Loucy (cell line): ENCODE measurements at regions not wholly inside any gene's neighbourhood (a gene's known extent, or its start where the extent isn't known, plus 50 kb on each side); places are given as distances from the start of the nearest gene placed in this dataset.

ENCODE experiments used
- H2AFZ ChIP-seq: fragments of 200-600 bp; sonication (generic); 2 replicates; pipeline ENCODE4 v1.6.0; 2016; ENCODE audit warnings: antibody characterized with exemption, mild to moderate bottlenecking, low read length, moderate library complexity
- H3F3A ChIP-seq: fragments of 200-600 bp; 2 replicates; pipeline ENCODE4 v1.6.0; 2016; ENCODE audit warnings: antibody characterized with exemption, low read depth, mild to moderate bottlenecking
- H3K27me3 ChIP-seq: fragments of 200-600 bp; sonication (generic); 2 replicates; pipeline ENCODE4 v1.6.1; 2014; ENCODE audit warnings: low read length, mild to moderate bottlenecking; ENCODE audit not compliant: insufficient read depth, poor library complexity, severe bottlenecking
- H3K36me3 ChIP-seq: fragments of 200-600 bp; sonication (generic); 2 replicates; pipeline ENCODE4 v1.6.1; 2016; ENCODE audit warnings: low read length; ENCODE audit not compliant: insufficient read depth
- H3K4me1 ChIP-seq: fragments of 200-600 bp; sonication (generic); 2 replicates; pipeline ENCODE4 v1.5.1; 2014; ENCODE audit warnings: low read length, mild to moderate bottlenecking; ENCODE audit not compliant: insufficient read depth, poor library complexity, severe bottlenecking
- H3K4me2 ChIP-seq: fragments of 200-600 bp; sonication (generic); 2 replicates; pipeline ENCODE4 v1.6.0; 2014; ENCODE audit warnings: antibody characterized with exemption, low read length, low read depth, mild to moderate bottlenecking; ENCODE audit not compliant: poor library complexity, severe bottlenecking
- H3K4me3 ChIP-seq: fragments of 200-600 bp; sonication (generic); 2 replicates; pipeline ENCODE4 v1.5.1; 2014; ENCODE audit warnings: low read length, mild to moderate bottlenecking, mixed read lengths; ENCODE audit not compliant: poor library complexity, severe bottlenecking
- H3K79me2 ChIP-seq: fragments of 200-600 bp; sonication (generic); 2 replicates; pipeline ENCODE4 v1.6.1; 2014; ENCODE audit warnings: low read length; ENCODE audit not compliant: insufficient read depth
- H3K9ac ChIP-seq: fragments of 200-600 bp; sonication (generic); 2 replicates; pipeline ENCODE4 v1.6.0; 2014; ENCODE audit warnings: mild to moderate bottlenecking, low read depth, low read length, moderate library complexity; ENCODE audit not compliant: poor library complexity, severe bottlenecking
- H3K9me2 ChIP-seq: fragments of 200-600 bp; sonication (generic); replicated peaks from 2 replicates; pipeline ENCODE4 v1.6.1; 2016; ENCODE audit warnings: low read depth, low read length, mixed read lengths
- H3K9me3 ChIP-seq: fragments of 200-600 bp; sonication (generic); 2 replicates; pipeline ENCODE4 v1.6.1; 2014; ENCODE audit warnings: mild to moderate bottlenecking, antibody characterized with exemption, low read length, low read depth; ENCODE audit not compliant: insufficient read depth
- H4K20me1 ChIP-seq: fragments of 200-600 bp; sonication (generic); 2 replicates; pipeline ENCODE4 v1.6.0; 2014; ENCODE audit warnings: antibody characterized with exemption, low read length, mild to moderate bottlenecking; ENCODE audit not compliant: insufficient read depth, poor library complexity, severe bottlenecking
- CTCF ChIP-seq: fragments of 200-600 bp; sonication (generic); conservative IDR thresholded peaks from 2 replicates; pipeline ENCODE4 v1.5.1; 2014; ENCODE audit warnings: mild to moderate bottlenecking, antibody characterized with exemption, low read length
- EZH2phosphoT487 ChIP-seq: fragments of 200-600 bp; IDR thresholded peaks from 2 replicates; pipeline ENCODE4 v1.6.1; 2018; ENCODE audit warnings: antibody characterized with exemption, mild to moderate bottlenecking, moderate library complexity, borderline replicate concordance

GRCh38 chr12:72168851-72169250 lies 103.3 kb upstream of the TRHDE start:
- no peaks in the 10 kb centered on the region for H3K9me3 ChIP-seq
- H4K20me1 ChIP-seq: no peaks in the 10 kb centered on the region
- no peak overlapping the region for H3K4me2 ChIP-seq
- H3K79me2 ChIP-seq: no peaks in the 10 kb centered on the region
- H3K9me2 ChIP-seq: no peaks in the 10 kb centered on the region
- H3K4me3 ChIP-seq: no peak overlapping the region
- TF ChIP-seq CTCF: no peak
- no peak overlapping the region for H3K9ac ChIP-seq
- no peaks in the 10 kb centered on the region for H3K4me1 ChIP-seq
- no peaks in the 10 kb centered on the region for H3K27me3 ChIP-seq
- H2AFZ ChIP-seq: no peak overlapping the region
- no peaks in the 10 kb centered on the region for H3K36me3 ChIP-seq
- no peaks in the 10 kb centered on the region for H3F3A ChIP-seq

DNA sequence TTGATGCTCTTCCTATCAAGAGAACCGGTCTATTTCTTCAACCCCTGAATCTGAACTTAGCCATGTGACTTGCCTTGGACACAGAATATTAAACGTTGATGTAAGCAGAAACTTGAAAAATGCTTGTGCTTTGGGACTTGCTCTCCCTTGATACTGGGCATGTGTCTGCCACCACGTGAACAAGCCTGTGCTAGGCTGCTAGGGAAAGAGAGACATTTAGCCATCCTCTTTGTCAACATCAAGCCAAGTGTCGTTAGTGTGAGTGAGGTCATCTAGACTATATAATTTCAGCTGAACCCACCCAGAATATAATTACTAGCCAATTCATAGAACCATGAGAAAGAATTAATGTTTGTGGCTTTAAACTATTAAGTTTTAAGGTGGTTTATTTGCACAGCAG lies 98.2 kb upstream of the TRHDE start:
- no peak overlapping the region for H2AFZ ChIP-seq
- no peaks in the 10 kb centered on the region for H3F3A ChIP-seq
- no peaks in the 10 kb centered on the region for H3K9me2 ChIP-seq
- H3K4me1 ChIP-seq: no peaks in the 10 kb centered on the region
- no peak overlapping the region for H3K9ac ChIP-seq
- no peak for TF ChIP-seq EZH2phosphoT487
- TF ChIP-seq CTCF: no peak
- H3K27me3 ChIP-seq: no peaks in the 10 kb centered on the region
- no peaks in the 10 kb centered on the region for H3K79me2 ChIP-seq
- no peaks in the 10 kb centered on the region for H3K9me3 ChIP-seq
- no peaks in the 10 kb centered on the region for H4K20me1 ChIP-seq
- H3K36me3 ChIP-seq: no peaks in the 10 kb centered on the region
- no peak overlapping the region for H3K4me2 ChIP-seq
- no peak overlapping the region for H3K4me3 ChIP-seq

GRCh38 chr12:72178244-72178643 lies 93.9 kb upstream of the TRHDE start:
- Histone ChIP-seq H3K79me2 (no peaks in the 10 kb centered on the region), H4K20me1 (no peaks in the 10 kb centered on the region), H3K4me2 (no peak overlapping the region), H3F3A (no peaks in the 10 kb centered on the region), H3K9me2 (no peaks in the 10 kb centered on the region), H3K4me3 (no peak overlapping the region), H3K36me3 (no peaks in the 10 kb centered on the region), H2AFZ (no peak overlapping the region), H3K9ac (no peak overlapping the region), H3K4me1 (no peaks in the 10 kb centered on the region), H3K9me3 (no peaks in the 10 kb centered on the region), H3K27me3 (no peaks in the 10 kb centered on the region)
- no peak for TF ChIP-seq EZH2phosphoT487
- no peak for TF ChIP-seq CTCF
